AML-193 (cell line): ENCODE measurements at regions not wholly inside any gene's neighbourhood (a gene's known extent, or its start where the extent isn't known, plus 50 kb on each side); places are given as distances from the start of the nearest gene placed in this dataset.
"Not testable (repeated sequence)": the region's sequence is repeated elsewhere in the genome, so short reads cannot be mapped to it uniquely, and the experiment has no call there.

ENCODE experiments used
- DNase-seq, 2 experiments: peaks; one replicate each; lab custom pipeline; 2025; lab: John Stamatoyannopoulos, UW

GRCh38 chr6:11848852-11849731, 70.5 kb upstream of the ADTRP start:
- DNase-seq, result no peak

- DNase-seq, result no peak
Observed at GRCh38 chr6:11848346-11848651, 69.7 kb upstream of the ADTRP start.

GRCh38 chr6:11847515-11848345, 69.1 kb upstream of the ADTRP start:
- DNase-seq, result no peak

- DNase-seq, result not testable (repeated sequence)
Observed at GRCh38 chr6:11847068-11847467, 68.5 kb upstream of the ADTRP start.

GRCh38 chr6:11845664-11846577, 67.3 kb upstream of the ADTRP start:
- DNase-seq, result no peak

- not testable (repeated sequence) for DNase-seq
Observed at GRCh38 chr6:11842795-11843194, 64.2 kb upstream of the ADTRP start.

GRCh38 chr6:11835065-11835464, 56.5 kb upstream of the ADTRP start:
- DNase-seq, result no peak

- DNase-seq, result no peak
Observed at GRCh38 chr6:11833626-11834592, 55.3 kb upstream of the ADTRP start.

- no peak for DNase-seq
Observed at GRCh38 chr6:11831653-11832052, 53.0 kb upstream of the ADTRP start.

- no peak for DNase-seq
Observed at GRCh38 chr6:11830520-11830919, 51.9 kb upstream of the ADTRP start.

- no peak for DNase-seq
Observed at GRCh38 chr6:11830105-11830504, 51.5 kb upstream of the ADTRP start.

GRCh38 chr6:11828262-11828870, 49.8 kb upstream of the ADTRP start:
- no peak for DNase-seq
